ENCODE measurements at regions not wholly inside any gene's neighbourhood (a gene's known extent, or its start where the extent isn't known, plus 50 kb on each side); places are given as distances from the start of the nearest gene placed in this dataset.
"Not testable (repeated sequence)": the region's sequence is repeated elsewhere in the genome, so short reads cannot be mapped to it uniquely, and the experiment has no call there.

DNA sequence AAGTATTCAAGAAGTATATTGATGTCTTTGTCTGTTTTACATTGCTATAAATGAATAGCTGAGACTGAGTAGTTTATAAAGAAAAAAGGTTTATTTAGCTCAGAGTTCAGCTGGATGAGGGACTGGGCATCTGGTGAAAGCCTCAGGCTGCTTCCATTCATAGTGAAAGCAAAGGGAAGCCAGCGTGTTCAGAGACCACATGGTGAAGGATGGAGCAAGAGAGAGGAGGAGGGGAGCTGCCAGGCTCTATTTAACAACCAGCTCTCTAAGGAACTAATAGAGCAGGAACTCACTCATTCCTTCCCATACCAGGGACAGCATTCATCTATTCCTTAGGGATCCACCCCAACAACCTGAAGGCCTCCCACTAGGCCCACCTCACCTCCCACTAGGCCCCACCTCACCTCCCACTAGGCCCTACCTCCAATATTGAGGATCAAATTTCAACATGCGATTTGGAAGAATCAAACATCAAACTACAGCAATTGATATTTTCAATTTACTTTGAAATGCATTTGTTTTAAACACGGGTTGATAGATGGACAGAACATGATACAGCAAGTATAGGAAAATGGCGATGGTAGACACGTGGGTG is 167.5 kb upstream of the HES1 start:
- DNase-seq (ENCODE audit: low read depth): no peak
- Histone ChIP-seq H3K4me3 (ENCODE audit: low read depth, low read length) (no peak overlapping the region), H3K27me3 (ENCODE audit: control insufficient read depth, insufficient read depth, low read length) (peaks cover 2% of the 10 kb centered on the region), H3K36me3 (ENCODE audit: control insufficient read depth, insufficient read depth, low read length) (no peaks in the 10 kb centered on the region)
- TF ChIP-seq, protein P1, sequence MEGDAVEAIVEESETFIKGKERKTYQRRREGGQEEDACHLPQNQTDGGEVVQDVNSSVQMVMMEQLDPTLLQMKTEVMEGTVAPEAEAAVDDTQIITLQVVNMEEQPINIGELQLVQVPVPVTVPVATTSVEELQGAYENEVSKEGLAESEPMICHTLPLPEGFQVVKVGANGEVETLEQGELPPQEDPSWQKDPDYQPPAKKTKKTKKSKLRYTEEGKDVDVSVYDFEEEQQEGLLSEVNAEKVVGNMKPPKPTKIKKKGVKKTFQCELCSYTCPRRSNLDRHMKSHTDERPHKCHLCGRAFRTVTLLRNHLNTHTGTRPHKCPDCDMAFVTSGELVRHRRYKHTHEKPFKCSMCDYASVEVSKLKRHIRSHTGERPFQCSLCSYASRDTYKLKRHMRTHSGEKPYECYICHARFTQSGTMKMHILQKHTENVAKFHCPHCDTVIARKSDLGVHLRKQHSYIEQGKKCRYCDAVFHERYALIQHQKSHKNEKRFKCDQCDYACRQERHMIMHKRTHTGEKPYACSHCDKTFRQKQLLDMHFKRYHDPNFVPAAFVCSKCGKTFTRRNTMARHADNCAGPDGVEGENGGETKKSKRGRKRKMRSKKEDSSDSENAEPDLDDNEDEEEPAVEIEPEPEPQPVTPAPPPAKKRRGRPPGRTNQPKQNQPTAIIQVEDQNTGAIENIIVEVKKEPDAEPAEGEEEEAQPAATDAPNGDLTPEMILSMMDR (IDR thresholded peaks at IDR 0.05; ENCODE audit: insufficient read depth, low read length, poor library complexity, severe bottlenecking): no peak

DNA sequence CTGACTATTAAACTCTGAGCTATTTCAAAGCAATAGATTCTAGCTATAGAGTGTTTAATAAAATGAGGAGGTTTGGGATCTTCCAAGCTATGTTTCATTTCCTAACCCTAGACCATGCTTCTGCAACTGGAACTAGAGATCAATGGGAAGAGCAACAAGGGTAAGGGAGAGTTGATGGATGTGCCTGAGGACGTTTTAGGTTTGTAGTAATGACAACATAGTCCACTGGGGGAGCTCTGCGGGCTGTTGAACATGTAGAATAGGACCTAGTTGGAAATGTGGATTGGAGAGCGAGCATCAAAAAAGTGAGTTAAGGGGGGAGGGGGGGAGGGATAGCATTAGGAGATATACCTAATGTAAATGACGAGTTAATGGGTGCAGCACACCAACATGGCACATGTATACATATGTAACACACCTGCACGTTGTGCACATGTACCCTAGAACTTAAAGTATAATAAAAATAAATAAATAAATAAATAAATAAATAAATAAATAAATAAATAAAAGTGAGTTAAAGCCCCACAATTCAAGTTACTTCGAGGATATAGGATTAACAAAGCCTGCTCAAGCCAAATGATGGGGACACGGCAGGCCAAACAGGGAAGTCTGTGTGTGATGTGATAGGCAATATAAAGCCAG is 165.7 kb upstream of the HES1 start:
- H3K4me3 ChIP-seq (ENCODE audit: low read depth, low read length); DNase-seq (ENCODE audit: low read depth); H3K36me3 ChIP-seq (ENCODE audit: control insufficient read depth, insufficient read depth, low read length); H3K27me3 ChIP-seq (ENCODE audit: control insufficient read depth, insufficient read depth, low read length): not testable (repeated sequence)
- TF ChIP-seq, protein P1 (IDR thresholded peaks at IDR 0.05; ENCODE audit: insufficient read depth, low read length, poor library complexity, severe bottlenecking): peak; percentile 52

DNA sequence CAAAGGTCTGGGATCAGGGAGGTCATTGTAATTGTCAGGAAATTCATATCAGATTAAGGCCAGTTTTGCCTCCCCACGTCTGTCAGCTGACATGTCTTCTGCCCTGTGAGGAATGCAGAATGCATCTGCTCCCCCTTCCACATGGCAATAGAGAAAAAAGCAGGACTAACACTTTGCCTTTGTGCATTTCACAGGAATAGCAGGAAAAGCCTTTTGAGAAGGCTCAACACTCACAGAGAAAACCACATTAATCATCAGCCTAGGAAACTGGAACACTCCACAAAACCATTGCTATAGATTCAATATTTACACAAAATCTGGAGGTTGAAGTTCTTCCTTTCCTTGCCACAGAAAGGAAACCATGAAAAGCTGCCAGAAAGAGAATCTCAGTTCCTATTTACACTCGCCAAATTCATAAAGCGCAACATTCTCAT is 165.2 kb upstream of the HES1 start:
- H3K36me3 ChIP-seq (ENCODE audit: control insufficient read depth, insufficient read depth, low read length): no peaks in the 10 kb centered on the region
- H3K4me3 ChIP-seq (ENCODE audit: low read depth, low read length): no peak overlapping the region
- TF ChIP-seq, protein P1 (IDR thresholded peaks at IDR 0.05; ENCODE audit: insufficient read depth, low read length, poor library complexity, severe bottlenecking): no peak
- H3K27me3 ChIP-seq (ENCODE audit: control insufficient read depth, insufficient read depth, low read length): no peaks in the 10 kb centered on the region
- no peak for DNase-seq (ENCODE audit: low read depth)

DNA sequence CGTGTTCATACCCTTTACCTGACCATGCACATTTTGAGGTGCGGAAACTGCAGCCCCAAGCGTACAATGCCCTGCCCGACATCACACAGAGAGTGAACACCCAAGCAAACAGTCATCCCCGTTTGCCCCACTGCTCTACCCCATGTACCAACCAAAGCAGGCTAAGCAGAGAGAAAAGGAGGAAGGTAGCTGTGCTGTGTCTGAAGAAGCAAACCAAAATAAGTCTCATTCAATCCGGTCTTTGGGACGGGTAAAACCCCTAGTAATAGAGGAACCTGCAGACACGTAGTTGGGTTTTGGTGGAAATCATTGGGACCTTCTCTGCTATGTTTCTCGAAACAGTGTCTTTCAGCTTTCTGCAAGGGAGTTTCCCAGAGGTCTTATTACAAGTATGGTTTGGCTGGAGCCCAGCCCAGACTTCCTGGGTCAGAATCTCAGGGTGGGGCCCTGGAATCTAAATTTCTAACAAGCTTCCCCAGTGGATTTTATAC is 164.6 kb upstream of the HES1 start:
- Histone ChIP-seq H3K4me3 (ENCODE audit: low read depth, low read length) (no peak overlapping the region), H3K36me3 (ENCODE audit: control insufficient read depth, insufficient read depth, low read length) (no peaks in the 10 kb centered on the region), H3K27me3 (ENCODE audit: control insufficient read depth, insufficient read depth, low read length) (no peaks in the 10 kb centered on the region)
- no peak for DNase-seq (ENCODE audit: low read depth)
- TF ChIP-seq, protein P1 (IDR thresholded peaks at IDR 0.05; ENCODE audit: insufficient read depth, low read length, poor library complexity, severe bottlenecking): no peak

DNA sequence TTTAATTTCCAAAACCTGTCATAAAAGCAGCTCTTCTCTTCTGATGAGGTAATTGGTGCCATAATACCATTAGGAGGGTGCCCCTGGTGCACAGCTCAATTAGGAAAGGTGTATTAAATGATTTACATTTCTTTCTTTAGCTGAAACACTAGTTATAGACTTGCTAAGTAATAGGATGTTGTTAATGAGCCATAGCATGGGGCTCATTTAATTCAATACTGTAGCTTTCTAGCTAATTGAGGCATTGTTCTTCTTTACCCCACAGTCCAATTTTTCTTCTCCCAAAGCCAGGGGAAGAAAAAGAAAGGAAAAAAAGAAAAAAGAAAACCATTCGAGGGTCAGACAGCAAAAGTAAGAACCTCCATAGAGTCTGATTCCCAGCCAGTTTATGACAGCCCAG is 164.0 kb upstream of the HES1 start:
- no peak for DNase-seq (ENCODE audit: low read depth)
- no peak overlapping the region for H3K4me3 ChIP-seq (ENCODE audit: low read depth, low read length)
- H3K27me3 ChIP-seq (ENCODE audit: control insufficient read depth, insufficient read depth, low read length): no peaks in the 10 kb centered on the region
- TF ChIP-seq, protein P1 (IDR thresholded peaks at IDR 0.05; ENCODE audit: insufficient read depth, low read length, poor library complexity, severe bottlenecking): no peak
- no peaks in the 10 kb centered on the region for H3K36me3 ChIP-seq (ENCODE audit: control insufficient read depth, insufficient read depth, low read length)
